Esophagus squamous epithelium (tissue), 5 donors: ENCODE measurements at regions not wholly inside any gene's neighbourhood (a gene's known extent, or its start where the extent isn't known, plus 50 kb on each side); places are given as distances from the start of the nearest gene placed in this dataset.
"Not testable (repeated sequence)": the region's sequence is repeated elsewhere in the genome, so short reads cannot be mapped to it uniquely, and the experiment has no call there.

Experiments used
- DNase-seq: peaks from one replicate; lab custom pipeline; 2025; lab: John Stamatoyannopoulos, UW
- H3K27ac ChIP-seq, 4 donors: fragments of 200-600 bp; sonication (generic); one replicate each; pipeline ENCODE4 v1.5.1; 2016 to 2019; ENCODE audit warnings: mild to moderate bottlenecking in 1 of 4
- H3K27me3 ChIP-seq, 4 donors: fragments of 200-600 bp; sonication (generic); 1 replicate in 3 of 4; 2 replicates in 1 of 4; pipeline versions ENCODE4 v1.5.1 to v1.6.0; 2017 to 2021; ENCODE audit warnings: antibody characterized with exemption in 1 of 4
- H3K36me3 ChIP-seq, 3 donors: fragments of 200-600 bp; sonication (generic); one replicate each; pipeline ENCODE4 v1.5.1; 2016 to 2019
- H3K4me1 ChIP-seq, 3 donors: fragments of 200-600 bp; sonication (generic); one replicate each; pipeline ENCODE4 v1.5.1; 2017 to 2019
- H3K4me3 ChIP-seq, 4 donors: fragments of 200-600 bp; sonication (generic); 1 replicate in 3 of 4; 2 replicates in 1 of 4; pipeline ENCODE4 v1.5.1; 2016 to 2019; ENCODE audit warnings: mild to moderate bottlenecking in 2 of 4, moderate library complexity in 1 of 4
- H3K9me3 ChIP-seq, 3 donors: fragments of 200-600 bp; sonication (generic); one replicate each; pipeline ENCODE4 v1.5.1; 2016 to 2019
- POLR2A ChIP-seq, 4 donors: fragments of 450-650 bp; IDR thresholded peaks; one replicate each; pipeline ENCODE4 v1.6.1; 2017; ENCODE audit warnings: antibody characterized with exemption in 4 of 4, mild to moderate bottlenecking in 4 of 4, moderate library complexity in 3 of 4
- WGBS, 2 donors: methylation state at CpG; one replicate each; pipeline ENCODE4 v1.1.5; 2018; 5-methylcytosine and 5-hydroxymethylcytosine counted together
- intact Hi-C: fragments of 100-400 bp; cut with DNase I; formaldehyde crosslinking; loops from one replicate; pipeline ENCODE4 v1.15.0; 2022
- TF ChIP-seq, protein P1 (sequence below), 6 experiments: fragments of 450-650 bp in 4 of 6; fragments of 200-600 bp in 2 of 6; sonication (generic) in 2 of 6; IDR thresholded peaks; one replicate each; pipeline ENCODE4 v1.5.1; 2016 to 2019; ENCODE audit warnings: antibody characterized with exemption in 6 of 6, mild to moderate bottlenecking in 4 of 6, moderate library complexity in 4 of 6
- donor health status: DM: yes; HTN: yes; CAD: no.

DNA sequence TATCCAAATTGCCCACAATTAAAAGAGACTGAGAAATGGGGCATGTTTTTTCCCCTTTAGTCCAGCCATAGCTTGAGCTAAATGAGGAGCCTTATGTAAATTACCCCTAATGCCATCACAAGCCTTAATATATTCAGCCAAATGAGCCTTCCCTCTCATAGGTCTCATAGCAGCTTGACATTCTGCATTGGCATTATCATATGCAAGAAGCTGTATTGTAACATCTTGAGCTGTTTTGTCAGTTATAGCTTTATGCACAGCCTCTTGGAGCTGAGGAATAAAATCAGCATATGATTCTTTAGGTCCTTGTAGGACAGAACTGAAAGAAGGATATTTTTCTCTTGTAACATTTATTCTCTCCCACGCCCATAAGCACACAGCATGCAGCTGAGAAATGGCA, 153.2 kb downstream of the ZNF486 start:
- intact Hi-C loops = no loop called here
- Histone ChIP-seq H3K36me3 (no peaks in the 10 kb centered on the region), H3K27me3 (no peaks in the 10 kb centered on the region), H3K27ac (no peak overlapping the region), H3K4me3 (no peak overlapping the region), H3K9me3 (peaks cover 0 to 9% (median 0%) of the 10 kb centered on the region in 3 donors), H3K4me1 (no peaks in the 10 kb centered on the region)
- TF ChIP-seq, protein P1, sequence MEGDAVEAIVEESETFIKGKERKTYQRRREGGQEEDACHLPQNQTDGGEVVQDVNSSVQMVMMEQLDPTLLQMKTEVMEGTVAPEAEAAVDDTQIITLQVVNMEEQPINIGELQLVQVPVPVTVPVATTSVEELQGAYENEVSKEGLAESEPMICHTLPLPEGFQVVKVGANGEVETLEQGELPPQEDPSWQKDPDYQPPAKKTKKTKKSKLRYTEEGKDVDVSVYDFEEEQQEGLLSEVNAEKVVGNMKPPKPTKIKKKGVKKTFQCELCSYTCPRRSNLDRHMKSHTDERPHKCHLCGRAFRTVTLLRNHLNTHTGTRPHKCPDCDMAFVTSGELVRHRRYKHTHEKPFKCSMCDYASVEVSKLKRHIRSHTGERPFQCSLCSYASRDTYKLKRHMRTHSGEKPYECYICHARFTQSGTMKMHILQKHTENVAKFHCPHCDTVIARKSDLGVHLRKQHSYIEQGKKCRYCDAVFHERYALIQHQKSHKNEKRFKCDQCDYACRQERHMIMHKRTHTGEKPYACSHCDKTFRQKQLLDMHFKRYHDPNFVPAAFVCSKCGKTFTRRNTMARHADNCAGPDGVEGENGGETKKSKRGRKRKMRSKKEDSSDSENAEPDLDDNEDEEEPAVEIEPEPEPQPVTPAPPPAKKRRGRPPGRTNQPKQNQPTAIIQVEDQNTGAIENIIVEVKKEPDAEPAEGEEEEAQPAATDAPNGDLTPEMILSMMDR (IDR thresholded peaks at IDR 0.05) = no peak
- no peak for TF ChIP-seq POLR2A (IDR thresholded peaks at IDR 0.05)
- WGBS, 2 donors = 50 to 73% methylated on average over 1 of the region's 1 CpG
- DNase-seq = no peak

DNA sequence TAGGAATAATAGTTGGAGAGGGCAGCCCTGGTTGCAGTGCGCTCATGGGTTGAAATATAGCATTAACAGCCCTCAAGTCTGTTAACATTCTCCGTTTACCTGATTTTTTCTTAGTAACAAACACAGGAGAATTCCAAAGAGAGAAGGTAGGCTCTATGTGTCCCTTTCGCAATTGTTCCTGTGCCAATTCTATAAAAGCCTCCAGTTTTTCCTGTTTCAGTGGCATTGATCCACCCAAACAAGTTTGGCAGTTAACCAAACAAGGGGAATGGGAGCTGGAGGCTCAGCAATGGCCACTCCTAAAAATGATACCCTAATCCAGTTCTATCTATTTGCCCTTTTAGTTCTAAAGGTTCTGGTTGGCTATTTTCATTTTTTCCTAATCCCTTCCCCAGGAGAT, 151.6 kb downstream of the ZNF486 start:
- H3K4me1 ChIP-seq = no peaks in the 10 kb centered on the region
- TF ChIP-seq, protein P1 (IDR thresholded peaks at IDR 0.05) = no peak
- TF ChIP-seq POLR2A (IDR thresholded peaks at IDR 0.05) = no peak
- 44 to 57% methylated on average over 3 of the region's 3 CpGs for WGBS, 2 donors
- H3K27me3 ChIP-seq = no peaks in the 10 kb centered on the region
- H3K27ac ChIP-seq = no peak overlapping the region
- DNase-seq = no peak
- intact Hi-C loops = no loop called here
- peaks cover 0 to 9% (median 0%) of the 10 kb centered on the region in 3 donors for H3K9me3 ChIP-seq
- no peak overlapping the region for H3K4me3 ChIP-seq
- no peaks in the 10 kb centered on the region for H3K36me3 ChIP-seq

DNA sequence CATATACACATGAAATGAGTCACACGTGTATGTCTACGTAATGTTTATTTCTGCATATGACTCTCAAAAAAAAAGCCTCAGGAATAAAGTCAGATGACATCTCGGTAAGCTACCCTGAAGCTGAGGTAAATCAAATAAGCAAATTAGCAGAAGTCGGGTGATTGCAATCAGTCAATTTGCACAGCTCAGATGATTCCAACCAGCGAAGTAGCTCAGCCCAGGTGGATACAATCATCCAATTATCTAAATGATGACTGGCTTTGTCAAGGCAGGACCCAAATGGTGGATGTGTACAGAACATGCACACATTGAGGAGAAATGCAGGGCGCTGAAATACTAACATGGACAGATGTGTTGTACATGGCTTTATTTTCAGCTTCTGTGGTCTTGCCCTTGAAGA, 148.5 kb downstream of the ZNF486 start:
- no peak for TF ChIP-seq POLR2A (IDR thresholded peaks at IDR 0.05)
- TF ChIP-seq, protein P1 (IDR thresholded peaks at IDR 0.05) = no peak

DNA sequence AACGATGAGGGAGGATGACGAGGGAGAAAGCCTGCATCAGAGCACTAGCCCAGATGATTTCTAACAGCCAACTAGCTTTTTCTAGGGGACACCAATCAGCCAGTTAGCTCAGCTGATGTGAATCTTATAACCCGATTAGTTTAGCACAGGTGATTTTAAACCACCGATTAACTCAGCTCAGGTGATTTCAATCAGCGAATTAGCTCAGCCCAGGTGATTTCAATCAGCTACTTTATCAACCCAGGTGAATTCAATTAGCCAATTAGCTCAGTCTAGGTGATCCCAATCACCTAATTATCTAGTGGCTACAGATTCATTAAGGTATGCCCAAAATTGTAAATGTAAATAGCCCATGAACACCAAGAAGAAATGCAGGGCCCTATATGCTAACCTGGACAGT, 146.9 kb downstream of the ZNF486 start:
- TF ChIP-seq, protein P1 (IDR thresholded peaks at IDR 0.05) = no peak
- TF ChIP-seq POLR2A (IDR thresholded peaks at IDR 0.05) = no peak
- intact Hi-C loops = no loop called here
- no peaks in the 10 kb centered on the region for H3K4me1 ChIP-seq
- no peaks in the 10 kb centered on the region for H3K27me3 ChIP-seq
- no peak overlapping the region for H3K4me3 ChIP-seq
- peaks cover 0 to 17% (median 0%) of the 10 kb centered on the region in 3 donors for H3K9me3 ChIP-seq
- 73% methylated on average over 5 of the region's 5 CpGs for WGBS, 2 donors
- DNase-seq = no peak
- H3K27ac ChIP-seq = no peak overlapping the region
- H3K36me3 ChIP-seq = no peaks in the 10 kb centered on the region

More for the DNA sequence above, 148.5 kb downstream of the ZNF486 start:
- no peak overlapping the region for H3K27ac ChIP-seq
- no peaks in the 10 kb centered on the region for H3K4me1 ChIP-seq
- no peaks in the 10 kb centered on the region for H3K27me3 ChIP-seq
- intact Hi-C loops = no loop called here
- no peak overlapping the region for H3K4me3 ChIP-seq
- DNase-seq = no peak
- peaks cover 0 to 17% (median 0%) of the 10 kb centered on the region in 3 donors for H3K9me3 ChIP-seq
- 43 to 61% methylated on average over 6 of the region's 6 CpGs for WGBS, 2 donors
- no peaks in the 10 kb centered on the region for H3K36me3 ChIP-seq

DNA sequence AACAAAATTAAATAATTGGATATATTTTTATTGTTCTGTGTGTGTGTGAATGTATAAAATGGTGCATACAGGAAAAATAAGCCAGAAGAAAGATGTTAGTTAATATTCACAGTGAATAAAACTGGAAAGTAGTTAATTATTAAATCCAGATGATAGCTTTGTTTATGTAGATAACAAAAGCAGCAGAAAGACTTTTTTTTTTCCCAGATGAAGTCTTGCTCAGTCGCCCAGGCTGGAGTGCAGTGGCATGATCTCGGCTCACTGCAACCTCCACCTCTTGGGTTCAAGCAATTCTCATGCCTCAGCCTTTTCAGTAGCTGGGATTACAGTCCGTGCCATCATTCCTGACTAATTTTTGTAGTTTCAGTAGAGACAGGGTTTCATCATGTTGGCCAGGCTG, 140.1 kb downstream of the ZNF486 start:
- TF ChIP-seq POLR2A (IDR thresholded peaks at IDR 0.05) = no peak
- TF ChIP-seq, protein P1 (IDR thresholded peaks at IDR 0.05) = no peak
- H3K4me3 ChIP-seq = no peak overlapping the region
- intact Hi-C loops = no loop called here
- H3K27me3 ChIP-seq = no peaks in the 10 kb centered on the region
- H3K27ac ChIP-seq = no peak overlapping the region
- peaks cover 0 to 10% (median 0%) of the 10 kb centered on the region in 3 donors for H3K9me3 ChIP-seq
- 39 to 64% methylated on average over 3 of the region's 3 CpGs for WGBS, 2 donors
- no peak for DNase-seq
- H3K36me3 ChIP-seq = no peaks in the 10 kb centered on the region
- no peaks in the 10 kb centered on the region for H3K4me1 ChIP-seq

DNA sequence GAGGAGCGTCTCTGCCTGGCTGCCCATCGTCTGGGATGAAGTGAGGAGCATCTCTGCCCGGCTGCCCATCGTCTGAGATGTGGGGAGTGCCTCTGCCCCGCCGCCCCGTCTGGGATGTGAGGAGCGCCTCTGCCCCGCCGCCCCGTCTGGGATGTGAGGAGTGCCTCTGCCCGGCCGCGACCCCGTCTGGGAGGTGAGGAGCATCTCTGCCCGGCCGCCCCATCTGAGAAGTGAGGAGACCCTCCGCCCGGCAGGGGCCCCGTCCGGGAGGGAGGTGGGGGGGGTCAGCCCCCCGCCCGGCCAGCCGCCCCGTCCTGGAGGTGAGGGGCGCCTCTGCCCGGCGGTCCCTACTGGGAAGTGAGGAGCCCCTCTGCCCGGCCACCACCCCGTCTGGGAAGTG, 129.3 kb downstream of the ZNF486 start:
- DNase-seq, H3K4me3 ChIP-seq, intact Hi-C loops, H3K27me3 ChIP-seq, H3K27ac ChIP-seq, H3K4me1 ChIP-seq, H3K36me3 ChIP-seq: not testable (repeated sequence)
- peaks cover 0 to 11% (median 0%) of the 10 kb centered on the region in 3 donors for H3K9me3 ChIP-seq
- no CpG with 5 or more reads among the region's 30 CpGs for WGBS, 2 donors
